ENCODE measurements at regions not wholly inside any gene's neighbourhood (a gene's known extent, or its start where the extent isn't known, plus 50 kb on each side); places are given as distances from the start of the nearest gene placed in this dataset.

- no peak for TF ChIP-seq CTCF (IDR thresholded peaks at IDR 0.05; ENCODE audit: partially characterized antibody, unreplicated experiment)
- no peak for DNase-seq
- Mint-ChIP-seq H3K27ac (ENCODE audit: unreplicated experiment) (no peak overlapping the region), H3K9me3 (ENCODE audit: unreplicated experiment) (peaks cover 1% of the 10 kb centered on the region), H3K27me3 (ENCODE audit: unreplicated experiment) (no peaks in the 10 kb centered on the region), H3K36me3 (ENCODE audit: unreplicated experiment) (no peaks in the 10 kb centered on the region), H3K4me1 (ENCODE audit: low read depth, unreplicated experiment) (no peaks in the 10 kb centered on the region), H3K4me3 (ENCODE audit: unreplicated experiment) (no peak overlapping the region)
Observed at GRCh38 chr2:66014450-66014849, 420.5 kb upstream of the MEIS1 start.

GRCh38 chr2:66013456-66013855, 421.5 kb upstream of the MEIS1 start:
- Mint-ChIP-seq H3K4me1 (ENCODE audit: low read depth, unreplicated experiment) (no peaks in the 10 kb centered on the region), H3K36me3 (ENCODE audit: unreplicated experiment) (no peaks in the 10 kb centered on the region), H3K9me3 (ENCODE audit: unreplicated experiment) (peaks cover 1% of the 10 kb centered on the region), H3K27ac (ENCODE audit: unreplicated experiment) (no peak overlapping the region), H3K27me3 (ENCODE audit: unreplicated experiment) (no peaks in the 10 kb centered on the region), H3K4me3 (ENCODE audit: unreplicated experiment) (no peak overlapping the region)
- DNase-seq, result no peak
- no peak for TF ChIP-seq CTCF (IDR thresholded peaks at IDR 0.05; ENCODE audit: partially characterized antibody, unreplicated experiment)

- no peaks in the 10 kb centered on the region for H3K36me3 Mint-ChIP-seq (ENCODE audit: unreplicated experiment)
- TF ChIP-seq CTCF (IDR thresholded peaks at IDR 0.05; ENCODE audit: partially characterized antibody, unreplicated experiment), result no peak
- no peak overlapping the region for H3K27ac Mint-ChIP-seq (ENCODE audit: unreplicated experiment)
- no peak overlapping the region for H3K4me3 Mint-ChIP-seq (ENCODE audit: unreplicated experiment)
- peaks cover 2% of the 10 kb centered on the region for H3K4me1 Mint-ChIP-seq (ENCODE audit: low read depth, unreplicated experiment)
- no peak for DNase-seq
- H3K9me3 Mint-ChIP-seq (ENCODE audit: unreplicated experiment), result no peaks in the 10 kb centered on the region
- H3K27me3 Mint-ChIP-seq (ENCODE audit: unreplicated experiment), result no peaks in the 10 kb centered on the region
Observed at GRCh38 chr2:66003931-66004330, 431.0 kb upstream of the MEIS1 start.

DNA sequence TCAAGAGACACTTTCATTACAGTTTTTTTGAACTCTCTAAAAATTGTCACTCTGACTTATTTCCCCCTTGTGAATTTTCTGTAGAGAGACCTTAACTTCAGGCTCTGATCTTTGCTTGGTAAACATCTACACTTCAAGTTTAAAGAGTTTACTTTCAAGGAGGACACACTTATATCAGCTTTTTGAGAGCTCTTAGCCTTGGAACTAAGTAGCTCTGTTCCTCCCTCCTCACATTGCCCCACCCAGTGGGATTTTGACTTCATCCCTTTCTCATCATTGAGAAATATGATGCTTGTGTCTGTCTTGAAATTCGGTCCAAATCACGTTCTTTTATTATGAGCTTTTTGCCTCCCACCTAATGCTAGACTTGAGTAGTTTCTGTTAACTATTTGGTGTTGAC, 433.4 kb upstream of the MEIS1 start:
- no peak for TF ChIP-seq CTCF (IDR thresholded peaks at IDR 0.05; ENCODE audit: partially characterized antibody, unreplicated experiment)
- Mint-ChIP-seq H3K4me3 (ENCODE audit: unreplicated experiment) (no peak overlapping the region), H3K4me1 (ENCODE audit: low read depth, unreplicated experiment) (peaks cover 2% of the 10 kb centered on the region), H3K27ac (ENCODE audit: unreplicated experiment) (no peak overlapping the region), H3K27me3 (ENCODE audit: unreplicated experiment) (no peaks in the 10 kb centered on the region), H3K9me3 (ENCODE audit: unreplicated experiment) (no peaks in the 10 kb centered on the region), H3K36me3 (ENCODE audit: unreplicated experiment) (no peaks in the 10 kb centered on the region)
- no peak for DNase-seq

DNA sequence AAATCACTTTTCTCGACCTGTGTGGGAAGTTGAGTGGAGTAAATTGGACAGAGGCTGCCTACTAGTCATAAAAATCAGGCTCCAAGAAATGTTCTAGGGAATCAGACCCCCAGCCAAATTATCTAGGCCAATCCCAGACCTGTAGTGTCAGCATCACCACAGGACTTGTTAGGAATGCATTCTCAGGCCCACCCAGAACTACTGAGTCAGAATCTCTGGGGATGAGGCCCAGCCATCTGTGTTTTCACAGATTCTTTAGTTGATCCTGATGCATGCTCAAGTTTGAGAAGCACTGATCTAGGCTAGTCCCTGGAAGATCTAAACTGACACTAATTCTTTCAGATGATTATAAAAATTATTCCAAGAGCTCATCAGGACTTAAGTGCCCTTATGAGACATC, 434.0 kb upstream of the MEIS1 start:
- no peak for DNase-seq
- TF ChIP-seq CTCF (IDR thresholded peaks at IDR 0.05; ENCODE audit: partially characterized antibody, unreplicated experiment), result no peak
- peaks cover 2% of the 10 kb centered on the region for H3K4me1 Mint-ChIP-seq (ENCODE audit: low read depth, unreplicated experiment)
- H3K27me3 Mint-ChIP-seq (ENCODE audit: unreplicated experiment), result no peaks in the 10 kb centered on the region
- no peaks in the 10 kb centered on the region for H3K36me3 Mint-ChIP-seq (ENCODE audit: unreplicated experiment)
- H3K27ac Mint-ChIP-seq (ENCODE audit: unreplicated experiment), result no peak overlapping the region
- H3K9me3 Mint-ChIP-seq (ENCODE audit: unreplicated experiment), result no peaks in the 10 kb centered on the region
- no peak overlapping the region for H3K4me3 Mint-ChIP-seq (ENCODE audit: unreplicated experiment)

Data from glutamatergic neuron (in vitro differentiated cells).